ENCODE measurements at regions not wholly inside any gene's neighbourhood (a gene's known extent, or its start where the extent isn't known, plus 50 kb on each side); places are given as distances from the start of the nearest gene placed in this dataset.
"Not testable (repeated sequence)": the region's sequence is repeated elsewhere in the genome, so short reads cannot be mapped to it uniquely, and the experiment has no call there.

GRCh38 chr6:151154418-151154817, 85.3 kb upstream of the AKAP12 start:
- peak; percentile 7 for DNase-seq
- in situ Hi-C loops (cut with MboI; ENCODE audit: low pct_unique_long_range_greater_than_20kb, low sequenced_read_pairs) = no loop called here

GRCh38 chr6:151155095-151155494, 84.7 kb upstream of the AKAP12 start:
- in situ Hi-C loops (cut with MboI; ENCODE audit: low pct_unique_long_range_greater_than_20kb, low sequenced_read_pairs) = no loop called here
- no peak for DNase-seq

- in situ Hi-C loops (cut with MboI; ENCODE audit: low pct_unique_long_range_greater_than_20kb, low sequenced_read_pairs) = no loop called here
- no peak for DNase-seq
Measured at GRCh38 chr6:151160929-151161757, 78.6 kb upstream of the AKAP12 start.

- no peak for DNase-seq
- in situ Hi-C loops (cut with MboI; ENCODE audit: low pct_unique_long_range_greater_than_20kb, low sequenced_read_pairs) = no loop called here
Measured at GRCh38 chr6:151164383-151164782, 75.4 kb upstream of the AKAP12 start.

- in situ Hi-C loops (cut with MboI; ENCODE audit: low pct_unique_long_range_greater_than_20kb, low sequenced_read_pairs) = no loop called here
- no peak for DNase-seq
Measured at GRCh38 chr6:151166180-151166579, 73.6 kb upstream of the AKAP12 start.

GRCh38 chr6:151167034-151167433, 72.7 kb upstream of the AKAP12 start:
- no peak for DNase-seq
- in situ Hi-C loops (cut with MboI; ENCODE audit: low pct_unique_long_range_greater_than_20kb, low sequenced_read_pairs) = no loop called here

- no peak for DNase-seq
- in situ Hi-C loops (cut with MboI; ENCODE audit: low pct_unique_long_range_greater_than_20kb, low sequenced_read_pairs) = no loop called here
Measured at GRCh38 chr6:151170622-151171246, 69.0 kb upstream of the AKAP12 start.

- in situ Hi-C loops (cut with MboI; ENCODE audit: low pct_unique_long_range_greater_than_20kb, low sequenced_read_pairs) = no loop called here
- no peak for DNase-seq
Measured at GRCh38 chr6:151172751-151173150, 67.0 kb upstream of the AKAP12 start.

- no peak for DNase-seq
- in situ Hi-C loops (cut with MboI; ENCODE audit: low pct_unique_long_range_greater_than_20kb, low sequenced_read_pairs) = no loop called here
Measured at GRCh38 chr6:151175662-151176445, 63.9 kb upstream of the AKAP12 start.

GRCh38 chr6:151176911-151177770, 62.6 kb upstream of the AKAP12 start:
- in situ Hi-C loops (cut with MboI; ENCODE audit: low pct_unique_long_range_greater_than_20kb, low sequenced_read_pairs) = no loop called here

GRCh38 chr6:151178373-151178772, 61.4 kb upstream of the AKAP12 start:
- in situ Hi-C loops (cut with MboI; ENCODE audit: low pct_unique_long_range_greater_than_20kb, low sequenced_read_pairs) = no loop called here
- no peak for DNase-seq

More at GRCh38 chr6:151176911-151177770, 62.6 kb upstream of the AKAP12 start:
- no peak for DNase-seq

GRCh38 chr6:151179321-151179720, 60.4 kb upstream of the AKAP12 start:
- no peak for DNase-seq
- in situ Hi-C loops (cut with MboI; ENCODE audit: low pct_unique_long_range_greater_than_20kb, low sequenced_read_pairs) = no loop called here

GRCh38 chr6:151180330-151181048, 59.3 kb upstream of the AKAP12 start:
- DNase-seq = peak; percentile 21

GRCh38 chr6:151181706-151182363, 57.9 kb upstream of the AKAP12 start:
- no peak for DNase-seq
- in situ Hi-C loops (cut with MboI; ENCODE audit: low pct_unique_long_range_greater_than_20kb, low sequenced_read_pairs) = no loop called here

More at GRCh38 chr6:151180330-151181048, 59.3 kb upstream of the AKAP12 start:
- in situ Hi-C loops (cut with MboI; ENCODE audit: low pct_unique_long_range_greater_than_20kb, low sequenced_read_pairs) = no loop called here

GRCh38 chr6:151182958-151183357, 56.8 kb upstream of the AKAP12 start:
- in situ Hi-C loops (cut with MboI; ENCODE audit: low pct_unique_long_range_greater_than_20kb, low sequenced_read_pairs) = not testable (repeated sequence)

GRCh38 chr6:151185148-151185547, 54.6 kb upstream of the AKAP12 start:
- DNase-seq = no peak
- in situ Hi-C loops (cut with MboI; ENCODE audit: low pct_unique_long_range_greater_than_20kb, low sequenced_read_pairs) = no loop called here

More at GRCh38 chr6:151182958-151183357, 56.8 kb upstream of the AKAP12 start:
- not testable (repeated sequence) for DNase-seq

- DNase-seq = no peak
- in situ Hi-C loops (cut with MboI; ENCODE audit: low pct_unique_long_range_greater_than_20kb, low sequenced_read_pairs) = no loop called here
Measured at GRCh38 chr6:151186306-151186705, 53.5 kb upstream of the AKAP12 start.

GRCh38 chr6:151186804-151187330, 52.9 kb upstream of the AKAP12 start:
- in situ Hi-C loops (cut with MboI; ENCODE audit: low pct_unique_long_range_greater_than_20kb, low sequenced_read_pairs) = no loop called here
- no peak for DNase-seq
